NB4 (cell line): ENCODE measurements at regions not wholly inside any gene's neighbourhood (a gene's known extent, or its start where the extent isn't known, plus 50 kb on each side); places are given as distances from the start of the nearest gene placed in this dataset.
"Not testable (repeated sequence)": the region's sequence is repeated elsewhere in the genome, so short reads cannot be mapped to it uniquely, and the experiment has no call there.

Experiments used
- CTCF ChIP-seq: IDR thresholded peaks from one replicate; pipeline ENCODE4 v1.5.1; 2012; ENCODE audit warnings: low read depth, low read length
- MAX ChIP-seq: IDR thresholded peaks from 2 replicates; pipeline ENCODE4 v1.6.1; 2011; ENCODE audit warnings: low read depth, low read length
- POLR2A ChIP-seq: IDR thresholded peaks from 2 replicates; pipeline ENCODE4 v1.6.1; 2011; ENCODE audit warnings: mild to moderate bottlenecking; ENCODE audit not compliant: insufficient read length; ENCODE audit errors: extremely low read depth

GRCh38 chrX:52298968-52299367 is 69.9 kb upstream of the XAGE2 start:
- TF ChIP-seq CTCF, POLR2A, MAX: not testable (repeated sequence)
